ENCODE measurements at regions not wholly inside any gene's neighbourhood (a gene's known extent, or its start where the extent isn't known, plus 50 kb on each side); places are given as distances from the start of the nearest gene placed in this dataset.

- H3K4me2 ChIP-seq (ENCODE audit: insufficient read depth, low read length, poor library complexity, severe bottlenecking), result no peak overlapping the region
- no peak overlapping the region for H3K4me3 ChIP-seq (ENCODE audit: low read length in 2 of 2)
- no peaks in the 10 kb centered on the region for H3K27me3 ChIP-seq (ENCODE audit: control insufficient read depth in 3 of 3, insufficient read depth in 3 of 3, low read depth in 1 of 3, low read length in 3 of 3)
- H2AFZ ChIP-seq (ENCODE audit: low read length), result no peak overlapping the region
- DNase-seq (ENCODE audit: low spot score), result no peak
- no peak overlapping the region for H3K23ac ChIP-seq (ENCODE audit: low read depth, low read length, poor library complexity)
- H4K91ac ChIP-seq (ENCODE audit: low read depth, low read length, poor library complexity), result no peak overlapping the region
- H3K36me3 ChIP-seq (replicated peaks in 1 of 2; ENCODE audit: control insufficient read depth in 2 of 2, insufficient read depth in 2 of 2, low read length in 2 of 2), result no peaks in the 10 kb centered on the region
- H2BK12ac ChIP-seq (ENCODE audit: low read length), result no peak overlapping the region
- no peaks in the 10 kb centered on the region for H3K79me1 ChIP-seq (ENCODE audit: low read depth, low read length)
- no peak overlapping the region for H3K9ac ChIP-seq (ENCODE audit: low read depth, low read length, poor library complexity)
- H3K4me1 ChIP-seq (ENCODE audit: control insufficient read depth in 2 of 2, insufficient read depth in 1 of 2, low read depth in 1 of 2, low read length in 2 of 2), result peaks cover 0 to 2% of the 10 kb centered on the region in 2 donors
- no peak overlapping the region for H2BK5ac ChIP-seq (ENCODE audit: low read length)
- no peak overlapping the region for H3K14ac ChIP-seq (ENCODE audit: low read length)
- H3K9me3 ChIP-seq (replicated peaks in 1 of 2; ENCODE audit: control insufficient read depth in 2 of 2, insufficient read depth in 1 of 2, low read depth in 1 of 2, low read length in 2 of 2), result peaks cover 0 to 2% of the 10 kb centered on the region in 2 donors
- no peak overlapping the region for H3K18ac ChIP-seq (ENCODE audit: low read length)
- no peak overlapping the region for H2BK120ac ChIP-seq (ENCODE audit: low read depth, low read length)
- H3K4ac ChIP-seq (ENCODE audit: low read length), result no peak overlapping the region
- H2AK5ac ChIP-seq (ENCODE audit: low read depth, low read length), result no peak overlapping the region
- H4K8ac ChIP-seq (ENCODE audit: low read depth, low read length), result no peak overlapping the region
- H3K27ac ChIP-seq (replicated peaks; ENCODE audit: low read length), result no peak overlapping the region
- H2BK15ac ChIP-seq (ENCODE audit: low read length), result no peak overlapping the region
These were observed 576.2 kb downstream of the DHX35 start for GRCh38 chr20:39538317-39538716.

- no peak overlapping the region for H4K8ac ChIP-seq (ENCODE audit: low read depth, low read length)
- no peaks in the 10 kb centered on the region for H3K36me3 ChIP-seq (replicated peaks in 1 of 2; ENCODE audit: control insufficient read depth in 2 of 2, insufficient read depth in 2 of 2, low read length in 2 of 2)
- H3K27me3 ChIP-seq (ENCODE audit: control insufficient read depth in 3 of 3, insufficient read depth in 3 of 3, low read depth in 1 of 3, low read length in 3 of 3), result no peaks in the 10 kb centered on the region
- no peak overlapping the region for H3K27ac ChIP-seq (replicated peaks; ENCODE audit: low read length)
- H2BK5ac ChIP-seq (ENCODE audit: low read length), result no peak overlapping the region
- no peak overlapping the region for H2AFZ ChIP-seq (ENCODE audit: low read length)
- WGBS, 2 donors (ENCODE audit: extremely low coverage in 2 of 2, insufficient read length in 2 of 2, insufficient replicate concordance in 1 of 2), result no CpG with 5 or more reads among the region's 1 CpG
- no peak overlapping the region for H4K91ac ChIP-seq (ENCODE audit: low read depth, low read length, poor library complexity)
- peaks cover 0 to 2% of the 10 kb centered on the region in 2 donors for H3K9me3 ChIP-seq (replicated peaks in 1 of 2; ENCODE audit: control insufficient read depth in 2 of 2, insufficient read depth in 1 of 2, low read depth in 1 of 2, low read length in 2 of 2)
- H3K4me2 ChIP-seq (ENCODE audit: insufficient read depth, low read length, poor library complexity, severe bottlenecking), result no peak overlapping the region
- no peak overlapping the region for H3K4ac ChIP-seq (ENCODE audit: low read length)
- no peak overlapping the region for H2AK5ac ChIP-seq (ENCODE audit: low read depth, low read length)
- H3K9ac ChIP-seq (ENCODE audit: low read depth, low read length, poor library complexity), result no peak overlapping the region
- H3K14ac ChIP-seq (ENCODE audit: low read length), result no peak overlapping the region
- no peak overlapping the region for H2BK12ac ChIP-seq (ENCODE audit: low read length)
- H3K4me1 ChIP-seq (ENCODE audit: control insufficient read depth in 2 of 2, insufficient read depth in 1 of 2, low read depth in 1 of 2, low read length in 2 of 2), result peaks cover 0 to 6% of the 10 kb centered on the region in 2 donors
- H3K4me3 ChIP-seq (ENCODE audit: low read length in 2 of 2), result no peak overlapping the region
- H2BK15ac ChIP-seq (ENCODE audit: low read length), result no peak overlapping the region
- H2BK120ac ChIP-seq (ENCODE audit: low read depth, low read length), result no peak overlapping the region
- no peak overlapping the region for H3K18ac ChIP-seq (ENCODE audit: low read length)
- DNase-seq (ENCODE audit: low spot score), result no peak
- no peak overlapping the region for H3K23ac ChIP-seq (ENCODE audit: low read depth, low read length, poor library complexity)
- no peaks in the 10 kb centered on the region for H3K79me1 ChIP-seq (ENCODE audit: low read depth, low read length)
These were observed 573.2 kb downstream of the DHX35 start for GRCh38 chr20:39535301-39535700.

GRCh38 chr20:39534846-39535245 is 572.7 kb downstream of the DHX35 start:
- H2BK12ac ChIP-seq (ENCODE audit: low read length), result no peak overlapping the region
- H3K27ac ChIP-seq (replicated peaks; ENCODE audit: low read length), result no peak overlapping the region
- no CpG with 5 or more reads among the region's 1 CpG for WGBS, 2 donors (ENCODE audit: extremely low coverage in 2 of 2, insufficient read length in 2 of 2, insufficient replicate concordance in 1 of 2)
- no peak overlapping the region for H4K91ac ChIP-seq (ENCODE audit: low read depth, low read length, poor library complexity)
- H3K4me2 ChIP-seq (ENCODE audit: insufficient read depth, low read length, poor library complexity, severe bottlenecking), result no peak overlapping the region
- no peak overlapping the region for H3K14ac ChIP-seq (ENCODE audit: low read length)
- no peak overlapping the region for H3K9ac ChIP-seq (ENCODE audit: low read depth, low read length, poor library complexity)
- H3K4me1 ChIP-seq (ENCODE audit: control insufficient read depth in 2 of 2, insufficient read depth in 1 of 2, low read depth in 1 of 2, low read length in 2 of 2), result peaks cover 0 to 6% of the 10 kb centered on the region in 2 donors
- H2AK5ac ChIP-seq (ENCODE audit: low read depth, low read length), result no peak overlapping the region
- H3K27me3 ChIP-seq (ENCODE audit: control insufficient read depth in 3 of 3, insufficient read depth in 3 of 3, low read depth in 1 of 3, low read length in 3 of 3), result no peaks in the 10 kb centered on the region
- H3K79me1 ChIP-seq (ENCODE audit: low read depth, low read length), result no peaks in the 10 kb centered on the region
- no peak overlapping the region for H2AFZ ChIP-seq (ENCODE audit: low read length)
- no peak overlapping the region for H3K4me3 ChIP-seq (ENCODE audit: low read length in 2 of 2)
- no peak overlapping the region for H4K8ac ChIP-seq (ENCODE audit: low read depth, low read length)
- H3K18ac ChIP-seq (ENCODE audit: low read length), result no peak overlapping the region
- H2BK120ac ChIP-seq (ENCODE audit: low read depth, low read length), result no peak overlapping the region
- peaks cover 0 to 2% of the 10 kb centered on the region in 2 donors for H3K9me3 ChIP-seq (replicated peaks in 1 of 2; ENCODE audit: control insufficient read depth in 2 of 2, insufficient read depth in 1 of 2, low read depth in 1 of 2, low read length in 2 of 2)
- no peak overlapping the region for H3K23ac ChIP-seq (ENCODE audit: low read depth, low read length, poor library complexity)
- no peak overlapping the region for H2BK15ac ChIP-seq (ENCODE audit: low read length)
- no peaks in the 10 kb centered on the region for H3K36me3 ChIP-seq (replicated peaks in 1 of 2; ENCODE audit: control insufficient read depth in 2 of 2, insufficient read depth in 2 of 2, low read length in 2 of 2)
- DNase-seq (ENCODE audit: low spot score), result no peak
- H2BK5ac ChIP-seq (ENCODE audit: low read length), result no peak overlapping the region
- no peak overlapping the region for H3K4ac ChIP-seq (ENCODE audit: low read length)

DNA sequence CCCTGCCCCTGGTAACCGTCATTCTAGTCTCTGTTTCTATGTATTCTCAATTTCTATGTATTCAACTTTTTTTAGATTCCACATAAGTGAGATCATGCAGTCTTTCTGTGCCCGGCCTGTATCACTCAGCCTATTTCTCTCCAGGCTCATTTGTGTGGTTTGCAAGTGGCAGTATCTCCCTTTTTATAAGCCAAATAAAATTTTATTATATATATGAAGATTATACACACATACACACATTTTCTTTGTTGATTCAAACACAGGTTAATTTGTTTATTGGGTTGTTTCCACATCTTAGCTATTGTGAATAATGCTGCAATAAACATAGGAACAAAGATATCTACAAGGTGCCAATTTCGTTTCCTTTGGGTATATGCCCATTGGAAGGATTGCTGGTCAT is 571.7 kb downstream of the DHX35 start:
- Histone ChIP-seq H2BK15ac (ENCODE audit: low read length) (no peak overlapping the region), H2BK120ac (ENCODE audit: low read depth, low read length) (no peak overlapping the region), H2AFZ (ENCODE audit: low read length) (no peak overlapping the region), H3K36me3 (replicated peaks in 1 of 2; ENCODE audit: control insufficient read depth in 2 of 2, insufficient read depth in 2 of 2, low read length in 2 of 2) (no peaks in the 10 kb centered on the region), H2BK12ac (ENCODE audit: low read length) (no peak overlapping the region), H3K27ac (replicated peaks; ENCODE audit: low read length) (no peak overlapping the region), H3K9me3 (replicated peaks in 1 of 2; ENCODE audit: control insufficient read depth in 2 of 2, insufficient read depth in 1 of 2, low read depth in 1 of 2, low read length in 2 of 2) (peaks cover 0 to 2% of the 10 kb centered on the region in 2 donors), H3K23ac (ENCODE audit: low read depth, low read length, poor library complexity) (no peak overlapping the region), H3K4me2 (ENCODE audit: insufficient read depth, low read length, poor library complexity, severe bottlenecking) (no peak overlapping the region), H4K91ac (ENCODE audit: low read depth, low read length, poor library complexity) (no peak overlapping the region), H4K8ac (ENCODE audit: low read depth, low read length) (no peak overlapping the region), H3K27me3 (ENCODE audit: control insufficient read depth in 3 of 3, insufficient read depth in 3 of 3, low read depth in 1 of 3, low read length in 3 of 3) (no peaks in the 10 kb centered on the region), H3K9ac (ENCODE audit: low read depth, low read length, poor library complexity) (no peak overlapping the region), H3K18ac (ENCODE audit: low read length) (no peak overlapping the region), H3K4me3 (ENCODE audit: low read length in 2 of 2) (no peak overlapping the region), H2AK5ac (ENCODE audit: low read depth, low read length) (no peak overlapping the region), H3K79me1 (ENCODE audit: low read depth, low read length) (no peaks in the 10 kb centered on the region), H3K4me1 (ENCODE audit: control insufficient read depth in 2 of 2, insufficient read depth in 1 of 2, low read depth in 1 of 2, low read length in 2 of 2) (peaks cover 0 to 6% of the 10 kb centered on the region in 2 donors), H2BK5ac (ENCODE audit: low read length) (no peak overlapping the region), H3K14ac (ENCODE audit: low read length) (no peak overlapping the region), H3K4ac (ENCODE audit: low read length) (no peak overlapping the region)
- no peak for DNase-seq (ENCODE audit: low spot score)
- no CpG with 5 or more reads among the region's 3 CpGs for WGBS, 2 donors (ENCODE audit: extremely low coverage in 2 of 2, insufficient read length in 2 of 2, insufficient replicate concordance in 1 of 2)

All from neuronal stem cell (in vitro differentiated cells).